DOHH2 (cell line): ENCODE measurements at regions not wholly inside any gene's neighbourhood (a gene's known extent, or its start where the extent isn't known, plus 50 kb on each side); places are given as distances from the start of the nearest gene placed in this dataset.

Experiments used
- H3F3A ChIP-seq: fragments of 200-600 bp; sonication (generic), shearing (Covaris generic); 2 replicates; pipeline ENCODE4 v1.6.0; 2016; ENCODE audit warnings: antibody characterized with exemption, mild to moderate bottlenecking; ENCODE audit not compliant: control insufficient read depth, insufficient read depth
- H3K27ac ChIP-seq: fragments of 200-600 bp; sonication (generic); 2 replicates; pipeline ENCODE4 v1.5.1; 2014; ENCODE audit warnings: low read depth, mild to moderate bottlenecking, low read length, moderate library complexity
- H3K27me3 ChIP-seq: fragments of 200-600 bp; sonication (generic); 2 replicates; pipeline ENCODE4 v1.6.1; 2014; ENCODE audit warnings: mild to moderate bottlenecking, low read length, mixed read lengths; ENCODE audit not compliant: control insufficient read depth
- H3K36me3 ChIP-seq: fragments of 200-600 bp; sonication (generic); 2 replicates; pipeline ENCODE4 v1.6.1; 2014; ENCODE audit warnings: mild to moderate bottlenecking, low read length, moderate library complexity, mixed read lengths; ENCODE audit not compliant: control insufficient read depth
- H3K4me1 ChIP-seq: fragments of 200-600 bp; sonication (generic); 2 replicates; pipeline ENCODE4 v1.6.1; 2014; ENCODE audit warnings: mild to moderate bottlenecking, low read length, mixed read lengths; ENCODE audit not compliant: control insufficient read depth
- H3K4me2 ChIP-seq: fragments of 200-600 bp; sonication (generic); 2 replicates; pipeline ENCODE4 v1.6.0; 2014; ENCODE audit warnings: mild to moderate bottlenecking, low read length, moderate library complexity
- H3K4me3 ChIP-seq: fragments of 200-600 bp; sonication (generic); 2 replicates; pipeline ENCODE4 v1.5.1; 2014; ENCODE audit warnings: mild to moderate bottlenecking, low read length, mixed read lengths
- H3K79me2 ChIP-seq: fragments of 200-600 bp; sonication (generic); 2 replicates; pipeline ENCODE4 v1.6.1; 2014; ENCODE audit warnings: mild to moderate bottlenecking, low read length, mixed read lengths; ENCODE audit not compliant: control insufficient read depth
- H3K9me2 ChIP-seq: fragments of 200-600 bp; sonication (generic); replicated peaks from 2 replicates; pipeline ENCODE4 v1.6.1; 2014; ENCODE audit warnings: mild to moderate bottlenecking, low read length, mixed read lengths; ENCODE audit not compliant: control insufficient read depth
- H3K9me3 ChIP-seq: fragments of 200-600 bp; sonication (generic); 2 replicates; pipeline ENCODE4 v1.6.1; 2014; ENCODE audit warnings: antibody characterized with exemption, low read length, mixed read lengths; ENCODE audit not compliant: control insufficient read depth, insufficient read depth
- H4K20me1 ChIP-seq: fragments of 200-600 bp; sonication (generic); 2 replicates; pipeline ENCODE4 v1.6.0; 2014; ENCODE audit warnings: low read depth, mild to moderate bottlenecking, antibody characterized with exemption, low read length, moderate library complexity; ENCODE audit not compliant: control insufficient read depth, insufficient read depth
- CTCF ChIP-seq: fragments of 200-600 bp; sonication (generic); IDR thresholded peaks from one replicate; pipeline ENCODE4 v1.5.1; 2014; ENCODE audit warnings: antibody characterized with exemption, mild to moderate bottlenecking, low read depth, low read length; ENCODE audit not compliant: poor library complexity, severe bottlenecking
- EZH2phosphoT487 ChIP-seq: fragments of 200-600 bp; sonication (generic); IDR thresholded peaks from 2 replicates; pipeline ENCODE4 v1.6.1; 2017; ENCODE audit warnings: borderline replicate concordance, mild to moderate bottlenecking, antibody characterized with exemption, low read length, moderate library complexity, mixed read lengths

DNA sequence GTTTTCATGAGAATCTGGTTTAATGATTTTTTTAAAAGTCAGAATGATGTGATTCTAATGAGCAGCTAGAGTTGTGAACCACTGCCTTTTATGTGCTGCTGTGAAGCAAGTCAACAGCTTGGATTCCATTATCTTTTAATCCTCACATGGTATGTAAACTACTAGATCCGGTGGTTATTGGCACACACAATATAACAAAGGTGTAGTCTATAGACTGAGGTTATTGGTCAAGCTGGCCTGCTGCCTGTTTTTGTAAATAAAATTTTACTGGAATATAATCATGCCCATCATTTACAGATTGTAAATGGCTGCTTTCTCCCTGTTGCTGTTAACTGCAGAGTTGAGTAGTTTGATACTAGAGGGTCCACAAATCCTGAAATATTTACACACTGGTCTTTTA is 103.1 kb downstream of the OTOL1 start:
- H3K9me3 ChIP-seq: no peaks in the 10 kb centered on the region
- no peak overlapping the region for H3K27ac ChIP-seq
- H3K36me3 ChIP-seq: no peaks in the 10 kb centered on the region
- TF ChIP-seq CTCF (no peak), EZH2phosphoT487 (no peak)
- no peaks in the 10 kb centered on the region for H3K27me3 ChIP-seq
- H4K20me1 ChIP-seq: no peaks in the 10 kb centered on the region
- H3K79me2 ChIP-seq: no peaks in the 10 kb centered on the region
- H3F3A ChIP-seq: no peaks in the 10 kb centered on the region
- H3K4me2 ChIP-seq: no peak overlapping the region
- no peaks in the 10 kb centered on the region for H3K9me2 ChIP-seq
- no peaks in the 10 kb centered on the region for H3K4me1 ChIP-seq
- no peak overlapping the region for H3K4me3 ChIP-seq

GRCh38 chr3:161600173-161600572 is 103.6 kb downstream of the OTOL1 start:
- H3K9me2 ChIP-seq: no peaks in the 10 kb centered on the region
- H3K36me3 ChIP-seq: no peaks in the 10 kb centered on the region
- H4K20me1 ChIP-seq: no peaks in the 10 kb centered on the region
- H3K4me1 ChIP-seq: no peaks in the 10 kb centered on the region
- no peak overlapping the region for H3K4me3 ChIP-seq
- H3K9me3 ChIP-seq: no peaks in the 10 kb centered on the region
- H3K79me2 ChIP-seq: no peaks in the 10 kb centered on the region
- no peak overlapping the region for H3K4me2 ChIP-seq
- no peak overlapping the region for H3K27ac ChIP-seq
- no peaks in the 10 kb centered on the region for H3K27me3 ChIP-seq
- no peaks in the 10 kb centered on the region for H3F3A ChIP-seq
- TF ChIP-seq CTCF (no peak), EZH2phosphoT487 (no peak)

DNA sequence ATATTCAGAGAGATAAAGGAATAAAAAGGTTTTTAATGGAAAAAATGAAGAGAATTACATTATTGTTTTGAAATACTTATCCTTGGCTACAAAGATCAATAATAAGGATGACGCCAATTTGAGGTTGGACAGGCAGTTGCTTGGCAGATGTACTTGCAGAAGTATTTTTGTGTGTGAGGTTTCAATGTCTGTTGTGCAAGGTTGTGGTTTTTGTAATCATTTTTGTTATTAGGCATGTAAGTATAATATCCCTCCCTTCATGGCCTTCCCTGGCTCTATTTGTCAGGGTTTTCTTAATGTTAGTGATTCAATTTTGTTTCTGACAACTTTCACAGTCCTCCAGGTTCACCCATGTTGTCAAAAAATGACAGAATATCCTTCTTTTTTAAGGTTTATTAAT is 105.9 kb downstream of the OTOL1 start:
- Histone ChIP-seq H3K4me3 (no peak overlapping the region), H3F3A (no peaks in the 10 kb centered on the region), H3K27ac (no peak overlapping the region), H3K4me2 (no peak overlapping the region), H4K20me1 (no peaks in the 10 kb centered on the region), H3K9me2 (no peaks in the 10 kb centered on the region), H3K36me3 (no peaks in the 10 kb centered on the region), H3K79me2 (no peaks in the 10 kb centered on the region), H3K27me3 (no peaks in the 10 kb centered on the region), H3K9me3 (no peaks in the 10 kb centered on the region), H3K4me1 (no peaks in the 10 kb centered on the region)
- no peak for TF ChIP-seq EZH2phosphoT487

DNA sequence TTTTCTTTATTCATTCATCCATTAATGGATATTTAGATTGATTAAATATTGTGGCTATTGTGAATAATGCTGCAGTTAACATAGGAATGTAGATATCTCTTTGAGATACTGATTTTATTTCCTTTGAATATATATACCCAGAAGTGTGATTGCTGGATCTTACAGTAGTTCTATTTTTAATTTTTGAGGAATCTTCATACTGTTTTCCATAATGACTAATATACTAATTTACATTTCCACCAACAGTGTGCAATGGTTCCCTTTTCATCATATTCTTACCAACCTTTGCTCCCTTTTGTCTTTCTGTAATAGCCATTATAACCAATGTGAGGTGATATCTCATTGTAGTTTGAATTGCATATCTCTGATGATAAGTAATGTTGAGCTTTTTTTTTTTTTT is 106.3 kb downstream of the OTOL1 start:
- no peaks in the 10 kb centered on the region for H3K9me3 ChIP-seq
- H3K4me1 ChIP-seq: no peaks in the 10 kb centered on the region
- H3K9me2 ChIP-seq: no peaks in the 10 kb centered on the region
- no peak overlapping the region for H3K27ac ChIP-seq
- no peak overlapping the region for H3K4me2 ChIP-seq
- no peaks in the 10 kb centered on the region for H3K36me3 ChIP-seq
- no peaks in the 10 kb centered on the region for H3K79me2 ChIP-seq
- no peaks in the 10 kb centered on the region for H3K27me3 ChIP-seq
- TF ChIP-seq EZH2phosphoT487 (no peak), CTCF (no peak)
- H3F3A ChIP-seq: no peaks in the 10 kb centered on the region
- no peaks in the 10 kb centered on the region for H4K20me1 ChIP-seq
- no peak overlapping the region for H3K4me3 ChIP-seq
